ENCODE measurements at regions not wholly inside any gene's neighbourhood (a gene's known extent, or its start where the extent isn't known, plus 50 kb on each side); places are given as distances from the start of the nearest gene placed in this dataset.
"Not testable (repeated sequence)": the region's sequence is repeated elsewhere in the genome, so short reads cannot be mapped to it uniquely, and the experiment has no call there.

- TF ChIP-seq CTCF (IDR thresholded peaks at IDR 0.05; ENCODE audit: low read depth, low read length) = no peak
- no peak for DNase-seq (ENCODE audit: extremely low read depth, low read depth)
These were observed 322.9 kb downstream of the ADGRD1 start for GRCh38 chr12:131276501-131277185.

- DNase-seq (ENCODE audit: extremely low read depth, low read depth) = not testable (repeated sequence)
These were observed 323.7 kb downstream of the ADGRD1 start for GRCh38 chr12:131277186-131278091.

- not testable (repeated sequence) for DNase-seq (ENCODE audit: extremely low read depth, low read depth)
These were observed 324.9 kb downstream of the ADGRD1 start for GRCh38 chr12:131278451-131279115.

GRCh38 chr12:131279281-131279921 is 325.7 kb downstream of the ADGRD1 start:
- no peak for TF ChIP-seq CTCF (IDR thresholded peaks at IDR 0.05; ENCODE audit: low read depth, low read length)

GRCh38 chr12:131280426-131280825 is 326.7 kb downstream of the ADGRD1 start:
- no peak for TF ChIP-seq CTCF (IDR thresholded peaks at IDR 0.05; ENCODE audit: low read depth, low read length)
- DNase-seq (ENCODE audit: extremely low read depth, low read depth) = no peak

More at GRCh38 chr12:131279281-131279921, 325.7 kb downstream of the ADGRD1 start:
- DNase-seq (ENCODE audit: extremely low read depth, low read depth) = no peak

GRCh38 chr12:131281016-131281415 is 327.3 kb downstream of the ADGRD1 start:
- TF ChIP-seq CTCF (IDR thresholded peaks at IDR 0.05; ENCODE audit: low read depth, low read length) = no peak

GRCh38 chr12:131282292-131283080 is 328.8 kb downstream of the ADGRD1 start:
- TF ChIP-seq CTCF (IDR thresholded peaks at IDR 0.05; ENCODE audit: low read depth, low read length) = no peak
- no peak for DNase-seq (ENCODE audit: extremely low read depth, low read depth)

More at GRCh38 chr12:131281016-131281415, 327.3 kb downstream of the ADGRD1 start:
- DNase-seq (ENCODE audit: extremely low read depth, low read depth) = no peak
